ENCODE measurements at regions not wholly inside any gene's neighbourhood (a gene's known extent, or its start where the extent isn't known, plus 50 kb on each side); places are given as distances from the start of the nearest gene placed in this dataset.

DNA sequence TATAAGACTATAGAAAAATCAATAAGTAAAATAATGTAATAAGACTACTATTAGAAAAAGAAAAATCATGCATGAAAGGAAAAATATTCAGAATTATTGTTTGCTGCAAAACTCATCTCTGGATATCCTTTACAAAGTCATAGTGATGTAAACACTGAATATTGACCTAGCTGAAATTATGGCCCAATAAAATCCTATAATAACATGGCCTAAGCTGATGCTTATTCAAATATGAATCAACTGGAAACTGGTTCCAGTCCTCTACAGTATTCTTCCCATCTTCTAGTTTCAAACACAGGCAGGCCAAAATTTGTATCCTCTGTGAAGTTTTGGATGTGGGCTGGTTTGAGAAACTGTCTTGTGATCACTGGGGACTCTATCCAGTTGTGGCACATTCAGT, 134.5 kb downstream of the CNTN3 start:
- TF ChIP-seq, protein P1, sequence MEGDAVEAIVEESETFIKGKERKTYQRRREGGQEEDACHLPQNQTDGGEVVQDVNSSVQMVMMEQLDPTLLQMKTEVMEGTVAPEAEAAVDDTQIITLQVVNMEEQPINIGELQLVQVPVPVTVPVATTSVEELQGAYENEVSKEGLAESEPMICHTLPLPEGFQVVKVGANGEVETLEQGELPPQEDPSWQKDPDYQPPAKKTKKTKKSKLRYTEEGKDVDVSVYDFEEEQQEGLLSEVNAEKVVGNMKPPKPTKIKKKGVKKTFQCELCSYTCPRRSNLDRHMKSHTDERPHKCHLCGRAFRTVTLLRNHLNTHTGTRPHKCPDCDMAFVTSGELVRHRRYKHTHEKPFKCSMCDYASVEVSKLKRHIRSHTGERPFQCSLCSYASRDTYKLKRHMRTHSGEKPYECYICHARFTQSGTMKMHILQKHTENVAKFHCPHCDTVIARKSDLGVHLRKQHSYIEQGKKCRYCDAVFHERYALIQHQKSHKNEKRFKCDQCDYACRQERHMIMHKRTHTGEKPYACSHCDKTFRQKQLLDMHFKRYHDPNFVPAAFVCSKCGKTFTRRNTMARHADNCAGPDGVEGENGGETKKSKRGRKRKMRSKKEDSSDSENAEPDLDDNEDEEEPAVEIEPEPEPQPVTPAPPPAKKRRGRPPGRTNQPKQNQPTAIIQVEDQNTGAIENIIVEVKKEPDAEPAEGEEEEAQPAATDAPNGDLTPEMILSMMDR (IDR thresholded peaks at IDR 0.05; ENCODE audit: insufficient read depth in 1 of 2, low read depth in 1 of 2, low read length in 1 of 2, severe bottlenecking in 1 of 2, unreplicated experiment in 1 of 2), result no peak
- CTCF ChIA-PET, result no interaction called here
- Mint-ChIP-seq H3K4me3 (ENCODE audit: unreplicated experiment) (no peak overlapping the region), H3K27ac (ENCODE audit: unreplicated experiment) (no peak overlapping the region), H3K9me3 (ENCODE audit: unreplicated experiment) (no peaks in the 10 kb centered on the region), H3K36me3 (ENCODE audit: insufficient read depth, unreplicated experiment) (no peaks in the 10 kb centered on the region), H3K27me3 (ENCODE audit: insufficient read depth, unreplicated experiment) (peaks cover 9% of the 10 kb centered on the region), H3K4me1 (ENCODE audit: low read depth, unreplicated experiment) (no peaks in the 10 kb centered on the region)
- intact Hi-C loops (cut with micrococcal nuclease; ENCODE audit: unreplicated experiment), result no loop called here
- DNase-seq, result no peak
- H3K9me3 ChIP-seq, result no peaks in the 10 kb centered on the region
- BruUV-seq (replicated peaks), result no TSS peak
- POLR2A ChIA-PET, result no interaction called here
- H3K4me3 ChIP-seq (ENCODE audit: low read depth, low read length), result no peak overlapping the region
- no peaks in the 10 kb centered on the region for H3K27me3 ChIP-seq (replicated peaks; ENCODE audit: control insufficient read depth, insufficient read depth, low read length)
- no peaks in the 10 kb centered on the region for H3K36me3 ChIP-seq (ENCODE audit: control insufficient read depth, insufficient read depth, low read length)
- no peaks in the 10 kb centered on the region for H3K4me1 ChIP-seq

DNA sequence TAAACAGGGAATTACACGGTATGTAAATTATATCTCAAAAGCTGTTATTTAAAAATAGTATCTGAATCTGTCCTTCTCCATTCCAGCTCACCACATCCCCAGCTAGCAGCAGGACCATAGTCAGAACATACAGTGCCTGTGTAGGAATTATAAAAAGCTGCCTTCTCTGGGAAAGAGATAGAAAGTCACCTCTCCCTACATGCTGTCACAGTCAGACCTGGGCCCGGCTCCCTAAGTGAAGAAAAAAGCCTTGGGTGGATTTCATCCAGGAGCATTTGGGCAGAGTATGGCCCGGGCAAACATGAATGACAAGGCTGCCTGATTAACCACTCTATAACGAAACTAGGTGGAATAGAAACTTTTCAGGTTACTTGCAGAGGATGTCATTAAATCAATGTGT, 144.1 kb downstream of the CNTN3 start:
- Histone ChIP-seq H3K36me3 (ENCODE audit: control insufficient read depth, insufficient read depth, low read length) (no peaks in the 10 kb centered on the region), H3K4me3 (ENCODE audit: low read depth, low read length) (no peak overlapping the region), H3K27me3 (replicated peaks; ENCODE audit: control insufficient read depth, insufficient read depth, low read length) (no peaks in the 10 kb centered on the region), H3K4me1 (no peaks in the 10 kb centered on the region), H3K9me3 (no peaks in the 10 kb centered on the region)
- no peaks in the 10 kb centered on the region for H3K4me1 Mint-ChIP-seq (ENCODE audit: low read depth, unreplicated experiment)
- no peaks in the 10 kb centered on the region for H3K36me3 Mint-ChIP-seq (ENCODE audit: insufficient read depth, unreplicated experiment)
- DNase-seq, result no peak
- TF ChIP-seq, protein P1 (IDR thresholded peaks at IDR 0.05; ENCODE audit: insufficient read depth in 1 of 2, low read depth in 1 of 2, low read length in 1 of 2, severe bottlenecking in 1 of 2, unreplicated experiment in 1 of 2), result no peak
- no peak overlapping the region for H3K27ac Mint-ChIP-seq (ENCODE audit: unreplicated experiment)
- ChIA-PET POLR2A (no interaction called here), CTCF (no interaction called here)
- H3K27me3 Mint-ChIP-seq (ENCODE audit: insufficient read depth, unreplicated experiment), result peaks cover 16% of the 10 kb centered on the region
- H3K9me3 Mint-ChIP-seq (ENCODE audit: unreplicated experiment), result no peaks in the 10 kb centered on the region
- no peak overlapping the region for H3K4me3 Mint-ChIP-seq (ENCODE audit: unreplicated experiment)
- BruUV-seq (replicated peaks), result no TSS peak
- intact Hi-C loops (cut with micrococcal nuclease; ENCODE audit: unreplicated experiment), result no loop called here

DNA sequence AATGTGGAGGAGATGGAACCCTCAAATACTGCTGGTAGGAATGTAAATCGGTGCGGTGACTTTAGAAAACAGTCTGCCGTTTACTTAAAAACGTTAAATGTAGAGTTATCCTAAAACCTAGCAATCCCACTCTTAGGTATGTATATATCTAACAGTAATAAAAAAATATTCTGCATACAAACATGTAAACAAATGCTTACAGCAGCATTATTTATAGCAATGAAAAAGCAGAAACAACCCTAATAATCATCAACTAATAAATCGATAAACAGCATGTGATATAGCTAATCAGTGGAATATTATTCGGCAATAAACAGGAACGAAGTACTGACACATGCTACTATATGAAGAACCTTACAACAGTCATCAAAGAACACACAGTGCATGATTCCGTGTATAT, 144.7 kb downstream of the CNTN3 start:
- no peak overlapping the region for H3K27ac Mint-ChIP-seq (ENCODE audit: unreplicated experiment)
- no peaks in the 10 kb centered on the region for H3K27me3 ChIP-seq (replicated peaks; ENCODE audit: control insufficient read depth, insufficient read depth, low read length)
- ChIA-PET CTCF (no interaction called here), POLR2A (no interaction called here)
- no peak for DNase-seq
- no peak overlapping the region for H3K4me3 Mint-ChIP-seq (ENCODE audit: unreplicated experiment)
- no peak overlapping the region for H3K4me3 ChIP-seq (ENCODE audit: low read depth, low read length)
- TF ChIP-seq, protein P1 (IDR thresholded peaks at IDR 0.05; ENCODE audit: insufficient read depth in 1 of 2, low read depth in 1 of 2, low read length in 1 of 2, severe bottlenecking in 1 of 2, unreplicated experiment in 1 of 2), result no peak
- peaks cover 16% of the 10 kb centered on the region for H3K27me3 Mint-ChIP-seq (ENCODE audit: insufficient read depth, unreplicated experiment)
- H3K36me3 ChIP-seq (ENCODE audit: control insufficient read depth, insufficient read depth, low read length), result no peaks in the 10 kb centered on the region
- no peaks in the 10 kb centered on the region for H3K9me3 Mint-ChIP-seq (ENCODE audit: unreplicated experiment)
- no peaks in the 10 kb centered on the region for H3K4me1 Mint-ChIP-seq (ENCODE audit: low read depth, unreplicated experiment)
- no peaks in the 10 kb centered on the region for H3K36me3 Mint-ChIP-seq (ENCODE audit: insufficient read depth, unreplicated experiment)
- H3K9me3 ChIP-seq, result no peaks in the 10 kb centered on the region
- no peaks in the 10 kb centered on the region for H3K4me1 ChIP-seq
- intact Hi-C loops (cut with micrococcal nuclease; ENCODE audit: unreplicated experiment), result no loop called here
- no TSS peak for BruUV-seq (replicated peaks)

Measured in Caco-2 (cell line).